HG03064 (cell line): ENCODE measurements at regions not wholly inside any gene's neighbourhood (a gene's known extent, or its start where the extent isn't known, plus 50 kb on each side); places are given as distances from the start of the nearest gene placed in this dataset.
"Not testable (repeated sequence)": the region's sequence is repeated elsewhere in the genome, so short reads cannot be mapped to it uniquely, and the experiment has no call there.

Experiments
- ATAC-seq: cut with Tn5 transposase; IDR thresholded peaks from one replicate; pipeline ENCODE4 v1.9.1; 2021; ENCODE audit warnings: low read depth; ENCODE audit not compliant: unreplicated experiment

DNA sequence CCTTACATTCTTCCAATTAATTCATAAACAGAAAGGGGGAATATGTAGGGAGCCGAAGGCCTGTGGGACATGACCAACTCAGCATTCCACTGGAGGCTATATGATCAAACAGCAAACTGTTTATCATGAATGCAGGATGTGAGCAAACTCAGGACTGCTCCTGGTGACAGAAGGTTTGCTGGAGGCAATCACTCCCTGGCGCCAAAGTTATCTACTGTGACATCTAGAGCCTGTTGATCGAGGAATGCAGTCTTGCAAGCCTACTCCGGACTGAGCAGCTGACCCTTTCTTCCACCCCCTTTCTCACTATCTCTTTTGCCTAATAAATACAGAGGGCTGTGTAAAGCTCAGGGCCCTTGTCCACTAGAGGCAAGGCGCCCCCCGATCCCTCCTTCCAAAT is 122.0 kb upstream of the ZCCHC13 start:
- not testable (repeated sequence) for ATAC-seq

DNA sequence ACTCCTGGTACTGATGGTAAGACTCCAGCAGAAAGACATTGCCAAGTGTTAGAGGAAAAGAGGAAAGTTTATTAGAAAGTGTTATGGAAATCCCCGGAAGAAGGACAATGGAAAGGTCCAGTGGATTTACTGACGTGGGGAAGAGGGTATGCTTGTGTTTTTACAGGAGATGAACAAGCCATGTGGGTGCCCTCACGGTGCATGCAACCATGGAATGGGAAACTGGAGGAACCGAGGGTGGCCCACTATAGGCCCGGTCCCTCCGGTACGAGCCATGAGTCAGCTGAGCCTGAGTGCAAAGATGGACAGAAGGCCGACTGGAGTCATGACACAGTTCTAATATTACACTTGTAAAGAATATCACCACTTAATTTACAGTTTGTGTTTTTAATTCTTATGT is 123.3 kb upstream of the ZCCHC13 start:
- ATAC-seq, result no peak

DNA sequence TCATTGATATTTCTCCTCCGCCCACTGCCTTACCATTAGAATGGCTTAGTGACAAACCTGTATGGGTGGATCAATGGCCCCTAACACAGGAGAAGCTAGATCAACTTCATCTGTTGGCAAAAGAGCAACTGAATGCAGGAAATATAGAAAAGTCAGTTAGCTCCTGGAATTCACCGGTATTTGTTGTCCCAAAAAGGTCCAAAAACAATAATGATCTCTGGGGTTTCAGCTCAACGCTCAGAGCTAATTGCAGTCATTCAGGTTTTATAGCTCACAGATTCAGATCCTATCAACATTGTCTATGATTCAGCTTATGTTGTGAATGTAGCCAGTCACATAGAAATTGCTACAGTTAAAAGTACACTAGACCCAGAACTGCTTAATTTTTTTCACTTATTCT is 124.0 kb upstream of the ZCCHC13 start:
- ATAC-seq, result no peak

DNA sequence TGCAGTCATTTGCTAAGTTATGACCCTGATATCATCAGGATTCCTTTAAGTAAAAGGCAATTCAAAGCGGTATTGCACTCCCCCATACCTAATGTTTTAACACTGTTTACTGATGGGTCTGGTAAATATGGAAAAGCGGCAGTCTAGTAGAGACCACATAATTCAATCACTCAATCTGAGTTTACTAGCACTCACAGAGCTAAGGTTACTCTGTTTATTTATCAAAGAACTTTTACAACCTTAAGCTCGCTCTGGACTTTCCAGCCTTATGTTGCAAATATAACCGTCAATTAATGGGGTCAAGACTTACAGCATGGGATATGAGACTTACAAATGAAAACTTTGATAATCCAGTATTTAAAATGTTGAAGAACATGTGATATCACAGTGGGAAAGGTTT is 124.5 kb upstream of the ZCCHC13 start:
- ATAC-seq, result no peak

DNA sequence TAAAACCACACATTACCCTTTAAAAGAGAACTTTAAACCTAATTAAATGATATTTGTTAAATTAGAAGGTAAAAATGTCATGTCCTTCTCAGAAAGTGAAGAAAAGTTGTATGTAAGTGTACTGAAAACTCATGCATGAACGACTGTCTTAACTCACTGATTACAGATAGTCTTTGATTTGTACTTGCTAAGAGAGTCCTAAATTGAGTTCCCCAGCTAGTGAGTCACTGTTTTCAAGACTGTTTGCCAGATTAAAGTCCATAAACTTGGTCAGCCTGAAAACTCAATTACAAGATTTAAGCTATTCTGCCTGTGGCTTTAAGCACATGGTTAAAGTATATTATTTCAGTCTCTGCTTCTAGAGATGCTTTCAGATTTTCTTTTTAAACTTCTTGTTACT is 124.9 kb upstream of the ZCCHC13 start:
- ATAC-seq, result no peak

DNA sequence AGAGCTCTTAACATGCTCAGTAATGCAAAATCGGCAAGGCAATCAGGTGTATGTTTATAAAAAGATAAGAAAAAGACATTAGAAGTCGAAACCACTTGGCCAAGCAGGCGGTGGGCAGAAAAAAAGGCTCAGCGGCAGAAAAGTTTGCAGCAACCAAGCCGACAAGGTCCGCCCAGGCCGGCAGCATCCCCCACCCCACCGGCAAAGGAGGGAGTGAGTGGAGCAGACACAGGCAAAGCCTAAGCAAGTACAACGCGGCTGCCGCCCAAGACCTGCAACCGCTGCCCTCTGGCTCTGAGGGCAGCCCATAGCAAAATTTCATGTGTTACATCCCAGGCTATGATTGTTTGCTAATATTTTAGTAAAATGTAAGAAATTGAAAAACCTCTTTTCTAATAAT is 125.4 kb upstream of the ZCCHC13 start:
- no peak for ATAC-seq

DNA sequence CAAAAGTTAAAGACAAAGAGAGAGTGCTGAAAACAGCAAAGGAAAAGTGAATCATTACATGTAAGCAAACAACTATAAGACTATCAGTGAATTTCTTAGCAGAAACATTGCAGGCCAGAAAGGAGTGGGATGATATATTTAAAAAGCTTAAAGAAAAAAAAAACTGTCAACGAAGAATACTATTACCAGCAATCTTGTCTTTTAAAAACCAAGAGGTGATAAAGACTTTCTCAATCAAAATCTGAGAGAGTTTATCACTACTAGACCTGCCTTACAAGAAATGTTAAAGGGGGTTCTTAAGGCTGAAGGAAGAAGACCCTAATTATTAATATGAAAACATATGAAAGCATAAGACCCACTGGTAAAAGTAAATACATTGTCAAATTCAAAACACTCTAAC is 132.5 kb upstream of the ZCCHC13 start:
- no peak for ATAC-seq

DNA sequence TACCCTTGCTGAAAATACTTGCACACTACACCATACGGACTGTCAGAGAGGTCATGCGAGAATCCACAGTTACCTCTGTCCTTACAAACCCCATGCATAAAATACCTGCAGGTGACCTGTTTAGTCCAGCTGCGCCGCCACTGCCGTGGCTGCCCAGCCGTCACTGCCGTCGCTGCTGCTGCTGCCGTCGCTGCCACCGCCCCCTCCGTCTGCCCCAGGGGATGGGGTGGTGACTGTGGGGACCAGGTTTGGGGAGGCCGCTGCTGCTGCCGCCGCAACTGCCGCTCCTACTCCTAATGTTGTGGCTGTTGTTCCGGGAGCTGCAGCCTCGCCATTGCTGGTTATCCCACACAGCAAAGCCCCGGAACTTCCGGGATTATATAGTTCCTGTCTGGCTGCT is 141.8 kb upstream of the ZCCHC13 start:
- ATAC-seq, result no peak

DNA sequence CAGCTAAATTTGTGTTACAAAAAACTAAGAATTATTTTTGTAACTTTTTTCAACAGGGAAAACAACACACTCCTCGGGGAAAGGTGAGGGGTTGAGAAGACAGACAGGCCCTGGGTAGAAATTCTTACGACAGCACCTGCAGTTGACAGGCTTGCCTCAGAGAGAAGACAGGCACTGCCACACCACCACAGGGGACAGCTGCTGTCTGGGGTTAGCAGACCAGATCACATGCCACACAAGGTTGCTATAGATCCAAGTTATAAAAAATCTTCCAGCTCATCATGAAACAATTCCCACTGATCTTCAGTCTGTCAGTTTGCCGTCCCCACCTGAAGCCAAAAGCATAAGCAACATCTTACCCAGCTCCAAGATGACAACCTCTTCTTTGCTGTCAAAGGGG is 143.2 kb upstream of the ZCCHC13 start:
- ATAC-seq, result no peak

DNA sequence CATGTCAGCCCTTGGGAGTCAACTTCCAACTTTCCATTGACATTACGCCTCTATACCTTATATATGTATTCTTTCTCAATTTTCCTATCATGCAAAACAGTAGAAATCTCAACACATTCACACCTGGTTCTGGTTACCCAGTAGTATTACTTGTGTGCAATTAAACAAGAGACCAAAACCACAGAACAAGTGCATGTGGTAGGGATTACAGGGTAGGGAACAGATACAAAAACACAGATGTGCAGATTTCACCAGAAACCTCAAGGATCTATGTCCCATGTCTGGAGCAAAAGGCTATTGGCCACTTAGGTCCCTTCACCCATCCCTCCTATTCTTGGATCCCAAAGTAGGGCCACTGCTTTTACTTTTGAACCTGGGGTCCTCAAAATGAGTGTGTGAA is 143.6 kb upstream of the ZCCHC13 start:
- no peak for ATAC-seq

DNA sequence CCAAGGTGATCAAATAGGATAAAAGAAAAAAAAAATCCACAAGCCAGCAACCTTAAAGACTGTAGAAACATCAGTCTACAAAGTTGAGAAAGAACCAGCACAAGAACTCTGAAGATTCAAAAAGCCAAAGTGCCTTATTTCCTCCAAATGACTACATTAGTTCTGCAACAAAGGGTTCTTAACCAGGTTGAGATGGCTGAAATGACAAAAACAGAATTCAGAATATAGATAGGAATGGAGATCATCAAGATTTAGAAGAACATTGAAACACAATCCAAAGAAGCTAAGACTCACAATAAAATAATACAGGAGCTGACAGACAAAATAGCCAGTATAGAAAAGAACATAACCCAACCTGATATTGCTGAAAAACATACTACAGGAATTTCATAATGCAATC is 156.5 kb upstream of the ZCCHC13 start:
- ATAC-seq, result no peak

DNA sequence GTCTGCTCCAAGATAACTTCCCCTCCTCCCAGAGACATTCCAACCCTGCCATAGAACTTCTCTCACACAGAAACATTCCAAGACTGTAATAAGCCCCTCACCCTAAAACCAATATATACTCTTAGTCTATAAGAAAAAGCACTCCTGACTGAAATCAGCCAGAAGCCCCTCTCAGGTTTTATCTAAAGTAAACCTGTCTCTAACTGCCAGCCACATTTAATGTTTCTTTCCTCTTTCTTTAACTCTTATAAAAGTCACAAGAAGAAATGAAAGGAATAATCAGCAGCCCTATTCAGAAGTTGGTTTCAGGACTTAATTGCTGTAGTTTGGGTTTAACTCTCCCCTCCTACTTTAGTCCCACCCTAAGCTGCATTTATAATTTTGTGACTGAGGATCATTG is 165.0 kb upstream of the ZCCHC13 start:
- no peak for ATAC-seq

DNA sequence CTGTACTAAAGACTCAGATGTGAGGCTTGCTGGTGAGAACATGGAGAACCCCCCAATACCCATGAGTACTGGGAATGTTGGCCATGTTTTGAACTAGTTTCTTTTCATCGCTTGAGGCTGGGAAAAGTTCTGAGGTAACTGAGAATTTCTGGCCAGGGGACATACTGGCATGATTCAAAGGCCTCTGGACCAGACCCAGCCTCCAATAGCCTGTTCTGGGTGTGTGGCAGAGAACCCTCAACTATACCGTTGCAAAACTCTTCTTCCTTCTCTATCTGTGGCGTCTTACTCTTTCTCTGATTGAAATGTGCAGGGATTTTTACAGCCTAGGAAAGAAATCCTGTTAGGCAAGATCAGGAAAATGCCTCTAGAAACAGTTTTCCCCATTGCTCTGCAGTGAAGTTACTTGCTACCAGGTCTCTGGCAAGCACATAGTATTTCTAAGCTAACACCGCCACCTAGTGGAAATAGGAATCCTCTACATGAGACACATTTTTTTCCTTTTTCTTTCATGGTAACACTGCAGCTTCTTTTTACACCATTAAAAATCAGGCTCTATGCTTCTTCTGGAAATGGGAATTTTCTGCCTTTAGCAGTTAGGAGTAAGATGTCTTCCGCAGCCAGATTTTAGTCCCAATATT is 170.7 kb upstream of the ZCCHC13 start:
- ATAC-seq, result no peak

DNA sequence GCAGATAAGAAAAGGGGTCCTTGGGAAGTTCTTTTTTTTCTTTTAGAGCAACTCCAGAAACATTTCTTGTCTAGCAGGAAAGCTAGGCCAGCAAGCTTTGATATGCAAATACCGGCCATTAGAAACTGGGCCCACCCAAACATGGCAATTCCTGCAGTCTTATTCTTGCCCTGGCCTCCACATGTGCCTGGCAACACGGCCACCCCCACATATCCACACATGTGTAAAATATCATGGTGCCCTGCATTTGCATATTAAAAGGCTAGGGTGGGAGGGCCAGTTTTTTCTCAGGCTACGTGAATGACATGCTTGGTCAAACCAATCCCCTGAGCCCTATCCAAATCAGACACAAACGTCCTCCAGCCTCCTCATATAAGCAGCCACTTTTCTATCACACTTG is 171.7 kb upstream of the ZCCHC13 start:
- no peak for ATAC-seq

DNA sequence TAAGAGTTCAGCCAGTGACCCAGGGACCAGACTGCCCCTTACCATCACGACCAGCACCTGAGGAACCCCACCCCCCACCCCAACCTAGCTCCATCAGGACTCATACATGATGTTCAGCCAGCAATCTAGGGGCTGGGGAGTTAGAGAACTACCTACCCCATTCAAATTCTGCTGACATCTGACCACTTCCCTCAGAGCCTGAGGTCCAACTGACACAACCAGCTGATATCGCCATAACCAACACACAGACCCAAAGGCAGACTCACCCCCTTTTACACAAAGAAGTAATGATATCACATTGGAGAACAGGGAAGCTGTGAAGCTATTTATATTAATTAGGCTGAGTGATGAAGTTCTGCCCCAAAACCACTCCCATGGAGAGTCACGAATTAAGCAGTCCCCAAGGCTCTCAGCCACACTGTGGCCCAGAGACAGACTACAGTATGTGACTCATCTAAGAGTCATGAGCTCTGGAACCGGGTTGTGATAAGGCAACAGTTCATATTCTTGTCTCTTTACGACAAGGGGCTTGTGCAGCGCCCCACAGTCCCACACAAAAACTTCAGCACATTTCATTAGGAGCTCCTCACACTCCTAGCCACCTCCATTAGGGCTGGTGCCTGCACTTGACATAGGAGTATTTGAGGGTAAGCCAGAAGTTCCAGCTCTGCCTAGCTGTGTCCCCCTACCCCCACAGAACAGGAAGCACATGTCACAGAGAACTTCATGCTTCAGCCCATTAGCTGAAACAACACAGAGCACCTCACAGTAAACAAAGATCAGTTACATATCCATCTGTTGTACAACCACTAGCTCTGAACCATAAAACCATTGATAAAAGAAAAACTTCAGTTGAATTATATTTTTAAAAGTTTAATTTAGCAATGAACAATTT is 184.7 kb upstream of the ZCCHC13 start:
- no peak for ATAC-seq

DNA sequence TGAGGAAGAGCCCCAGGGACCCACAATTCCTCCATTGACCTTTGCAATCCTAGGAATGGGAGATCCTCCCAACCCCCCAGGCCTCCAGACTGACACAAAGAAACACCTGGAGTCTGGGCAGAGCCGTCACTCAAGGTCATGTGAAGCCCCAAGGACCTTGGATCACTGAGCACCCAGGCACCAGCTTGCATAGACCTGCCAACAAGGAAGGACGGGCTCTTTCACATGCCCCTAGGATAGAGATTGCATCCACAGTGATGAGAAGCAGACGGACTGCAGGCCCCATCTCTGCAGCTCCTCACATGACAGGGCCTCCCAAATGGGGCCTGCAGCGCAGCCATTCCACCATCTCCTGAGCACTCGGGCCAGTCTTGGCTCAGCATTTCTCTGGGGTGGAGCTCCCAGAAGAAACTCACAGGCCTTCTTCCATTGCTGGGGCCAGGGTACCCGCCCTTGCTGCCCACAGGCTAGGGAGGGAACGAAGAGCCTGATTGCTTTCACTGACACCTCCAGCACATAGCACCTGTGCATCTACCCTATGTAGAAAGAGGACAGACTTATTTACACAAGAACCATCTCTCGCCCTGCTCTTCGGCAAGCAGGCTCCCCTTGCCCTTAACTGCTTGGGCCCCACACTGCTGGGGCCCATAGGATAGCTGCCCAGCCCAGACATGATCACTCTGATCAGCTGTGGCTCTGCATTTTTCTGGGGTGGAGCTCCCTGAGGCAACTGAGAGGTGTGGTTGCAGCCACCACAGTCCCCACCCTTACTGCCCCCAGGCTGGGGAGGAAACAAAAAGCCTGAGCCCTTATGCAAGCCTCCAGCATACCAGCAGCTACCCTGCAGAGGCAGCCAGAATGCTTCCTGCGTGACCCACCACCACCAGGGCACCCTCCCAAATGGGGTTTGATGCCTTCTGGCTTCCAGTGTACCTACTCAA is 185.7 kb upstream of the ZCCHC13 start:
- ATAC-seq, result no peak

DNA sequence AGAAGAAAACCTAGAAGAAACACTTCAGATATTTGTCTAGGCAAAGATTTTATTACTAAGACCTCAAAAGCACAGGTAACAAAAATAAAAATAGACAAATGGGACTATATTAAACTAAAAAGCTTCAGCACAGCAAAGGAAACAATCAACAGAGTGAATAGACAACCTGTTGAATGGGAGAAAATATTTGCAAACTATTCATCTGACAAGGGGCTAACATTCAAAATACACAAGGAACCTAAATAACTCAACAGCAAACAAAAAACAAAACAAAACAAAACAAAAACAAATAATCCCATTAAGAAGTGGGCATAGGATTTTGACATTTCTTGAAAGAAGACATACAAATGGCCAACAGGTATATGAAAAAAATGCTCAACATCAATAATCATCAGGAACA is 192.7 kb upstream of the ZCCHC13 start:
- no peak for ATAC-seq

DNA sequence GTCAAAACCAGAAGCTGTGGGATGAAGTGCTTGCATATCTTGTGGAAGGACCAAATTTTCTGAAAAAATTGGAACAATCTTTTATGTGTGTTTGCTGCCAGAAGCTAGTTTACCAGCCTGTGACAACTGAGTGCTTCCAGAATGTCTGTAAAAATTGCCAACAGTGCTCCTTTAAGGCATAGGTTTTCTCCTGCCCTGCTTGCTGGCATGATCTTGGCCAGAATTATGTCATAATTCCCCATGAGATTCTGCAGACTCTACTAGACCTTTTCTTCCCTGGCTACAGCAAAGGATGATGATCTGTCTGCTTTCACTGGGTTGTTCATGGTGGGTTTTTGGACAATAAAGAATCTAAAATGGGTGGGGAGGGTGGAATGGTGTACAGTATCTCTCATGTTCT is 196.3 kb upstream of the ZCCHC13 start:
- ATAC-seq, result no peak

DNA sequence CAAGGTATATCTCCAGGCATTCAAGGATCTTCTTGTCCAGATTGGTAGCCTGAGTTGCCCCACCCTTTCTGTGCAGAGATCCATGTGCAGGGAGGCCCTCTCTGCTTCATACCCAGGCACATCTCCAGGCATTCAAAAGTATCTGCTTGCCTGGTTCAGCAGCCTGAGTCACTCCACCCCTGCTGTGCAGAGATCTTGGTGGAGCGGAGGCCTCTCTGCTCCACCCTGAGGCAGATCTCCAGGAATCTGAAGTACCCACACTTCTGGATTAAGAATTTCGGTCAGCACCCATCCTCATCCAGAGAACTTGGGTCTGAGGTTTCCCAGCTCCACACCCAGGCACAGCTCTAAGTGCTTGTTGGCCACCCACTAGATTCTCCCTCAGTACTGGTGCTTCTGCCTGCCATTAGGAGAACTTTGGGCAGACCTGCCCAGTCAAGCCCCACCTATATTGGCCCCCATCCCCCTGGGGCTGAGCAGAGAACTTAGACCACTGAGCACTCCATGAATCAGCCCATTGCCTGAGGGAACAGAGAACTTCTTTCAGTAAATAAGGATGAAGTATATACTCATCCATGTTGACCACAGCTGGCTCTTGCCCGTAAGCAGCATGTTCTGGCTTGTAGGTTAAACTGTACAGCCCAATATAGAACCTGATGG is 199.5 kb upstream of the ZCCHC13 start:
- ATAC-seq, result no peak

DNA sequence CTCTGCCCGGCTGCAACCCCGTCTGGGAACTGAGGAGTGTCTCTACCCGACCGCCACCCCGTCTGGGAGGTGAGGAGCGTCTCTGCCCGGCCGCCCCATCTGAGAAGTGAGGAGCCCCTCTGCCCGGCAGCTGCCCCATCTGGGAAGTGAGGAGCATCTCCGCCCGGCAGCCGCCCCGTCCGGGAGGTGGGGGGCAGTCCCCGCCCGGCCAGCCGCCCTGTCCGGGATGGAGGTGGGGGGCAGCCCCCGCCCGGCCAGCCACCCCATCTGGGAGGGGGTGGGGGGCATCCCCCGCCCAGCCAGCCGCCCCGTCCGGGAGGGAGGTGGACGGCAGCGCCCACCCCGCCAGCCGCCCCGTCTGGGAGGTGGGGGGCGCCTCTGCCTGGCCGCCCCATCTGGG is 205.6 kb upstream of the ZCCHC13 start:
- ATAC-seq, result not testable (repeated sequence)

DNA sequence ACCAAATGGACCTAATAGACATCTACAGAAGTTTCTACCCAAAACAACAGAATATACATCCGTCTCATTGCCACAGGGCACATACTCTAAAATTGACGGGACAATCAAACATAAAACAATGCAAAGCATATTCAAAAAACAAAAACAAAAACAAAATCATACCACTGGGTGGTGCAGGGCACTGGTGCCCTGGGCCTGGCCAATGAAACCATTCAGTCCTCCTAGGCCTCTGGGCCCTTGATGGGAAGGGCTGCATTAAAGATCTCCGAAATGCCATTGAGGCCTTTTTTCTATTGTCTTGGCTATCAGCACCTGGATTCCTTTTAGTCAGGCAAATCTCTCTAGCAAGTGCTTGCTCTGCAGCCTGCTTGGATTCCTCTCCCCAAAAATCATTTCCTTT is 213.9 kb upstream of the ZCCHC13 start:
- no peak for ATAC-seq
